ENCODE measurements at regions not wholly inside any gene's neighbourhood (a gene's known extent, or its start where the extent isn't known, plus 50 kb on each side); places are given as distances from the start of the nearest gene placed in this dataset.
"Not testable (repeated sequence)": the region's sequence is repeated elsewhere in the genome, so short reads cannot be mapped to it uniquely, and the experiment has no call there.

GRCh38 chr14:34165847-34166350 lies 215.0 kb upstream of the EGLN3 start:
- Histone ChIP-seq H3K4me3 (ENCODE audit: low read length in 2 of 2) (no peak overlapping the region), H3K4me1 (ENCODE audit: control insufficient read depth in 2 of 2, insufficient read depth in 2 of 2, low read length in 2 of 2) (no peaks in the 10 kb centered on the region), H3K27ac (ENCODE audit: low read depth in 1 of 2, low read length in 1 of 2) (no peak overlapping the region), H3K27me3 (ENCODE audit: control insufficient read depth in 2 of 2, insufficient read depth in 1 of 2, low read length in 1 of 2) (no peaks in the 10 kb centered on the region), H3K9me3 (ENCODE audit: control insufficient read depth in 2 of 2, insufficient read depth in 1 of 2, low read length in 1 of 2) (no peaks in the 10 kb centered on the region), H3K36me3 (ENCODE audit: control insufficient read depth in 2 of 2, insufficient read depth in 2 of 2, low read length in 1 of 2) (no peaks in the 10 kb centered on the region)
- 6% methylated on average over 5 of the region's 5 CpGs for WGBS
- DNase-seq (ENCODE audit: low read depth in 6 of 9, low spot score in 9 of 9) = no peak

DNA sequence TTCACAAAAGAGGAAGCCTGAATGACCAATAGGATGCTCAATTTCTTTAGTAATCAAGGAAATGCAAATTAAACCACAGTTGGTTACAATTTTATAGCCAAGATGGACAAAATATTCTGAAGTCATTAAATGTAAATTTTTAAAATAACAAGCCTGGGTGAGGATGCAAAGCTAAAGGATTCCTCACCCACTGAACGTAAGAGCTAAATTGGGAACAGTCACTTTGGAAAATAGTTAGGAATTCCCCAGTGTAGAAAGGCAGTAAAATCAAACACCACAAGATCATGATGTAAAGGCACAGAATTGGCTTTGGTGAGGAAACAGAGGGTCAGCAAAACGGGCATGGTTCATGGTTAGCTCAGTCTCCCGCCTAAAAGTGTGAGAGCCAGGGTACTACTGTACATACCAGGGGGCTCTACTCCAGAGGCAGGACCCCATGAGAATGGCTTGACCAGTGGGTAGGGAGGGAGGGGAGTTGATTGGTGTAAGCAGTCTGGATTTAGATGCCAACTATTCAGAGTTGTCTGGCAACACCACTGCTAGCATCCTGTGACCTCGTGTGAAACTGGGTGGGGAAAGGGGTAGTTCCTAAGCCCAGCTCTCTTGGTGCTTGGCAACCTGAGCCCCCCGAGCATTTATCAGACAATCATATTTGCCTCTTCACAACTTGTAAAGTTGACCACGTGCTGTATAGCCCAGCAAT lies 213.4 kb upstream of the EGLN3 start:
- no peaks in the 10 kb centered on the region for H3K36me3 ChIP-seq (ENCODE audit: control insufficient read depth in 2 of 2, insufficient read depth in 2 of 2, low read length in 1 of 2)
- no peaks in the 10 kb centered on the region for H3K9me3 ChIP-seq (ENCODE audit: control insufficient read depth in 2 of 2, insufficient read depth in 1 of 2, low read length in 1 of 2)
- no peaks in the 10 kb centered on the region for H3K27me3 ChIP-seq (ENCODE audit: control insufficient read depth in 2 of 2, insufficient read depth in 1 of 2, low read length in 1 of 2)
- H3K4me3 ChIP-seq (ENCODE audit: low read length in 2 of 2) = no peak overlapping the region
- H3K27ac ChIP-seq (ENCODE audit: low read depth in 1 of 2, low read length in 1 of 2) = no peak overlapping the region
- no peak for DNase-seq (ENCODE audit: low read depth in 6 of 9, low spot score in 9 of 9)
- no peaks in the 10 kb centered on the region for H3K4me1 ChIP-seq (ENCODE audit: control insufficient read depth in 2 of 2, insufficient read depth in 2 of 2, low read length in 2 of 2)
- 84% methylated on average over 6 of the region's 6 CpGs for WGBS

- no peaks in the 10 kb centered on the region for H3K9me3 ChIP-seq (ENCODE audit: control insufficient read depth in 2 of 2, insufficient read depth in 1 of 2, low read length in 1 of 2)
- 66% methylated on average over 5 of the region's 5 CpGs for whole genome bisulfite sequencing
- no peak overlapping the region for H3K27ac ChIP-seq (ENCODE audit: low read depth in 1 of 2, low read length in 1 of 2)
- no peak for DNase-seq (ENCODE audit: low read depth in 6 of 9, low spot score in 9 of 9)
- no peaks in the 10 kb centered on the region for H3K4me1 ChIP-seq (ENCODE audit: control insufficient read depth in 2 of 2, insufficient read depth in 2 of 2, low read length in 2 of 2)
- no peaks in the 10 kb centered on the region for H3K36me3 ChIP-seq (ENCODE audit: control insufficient read depth in 2 of 2, insufficient read depth in 2 of 2, low read length in 1 of 2)
- no peaks in the 10 kb centered on the region for H3K27me3 ChIP-seq (ENCODE audit: control insufficient read depth in 2 of 2, insufficient read depth in 1 of 2, low read length in 1 of 2)
- H3K4me3 ChIP-seq (ENCODE audit: low read length in 2 of 2) = no peak overlapping the region
Observed at GRCh38 chr14:34161351-34162082, 210.6 kb upstream of the EGLN3 start.

DNA sequence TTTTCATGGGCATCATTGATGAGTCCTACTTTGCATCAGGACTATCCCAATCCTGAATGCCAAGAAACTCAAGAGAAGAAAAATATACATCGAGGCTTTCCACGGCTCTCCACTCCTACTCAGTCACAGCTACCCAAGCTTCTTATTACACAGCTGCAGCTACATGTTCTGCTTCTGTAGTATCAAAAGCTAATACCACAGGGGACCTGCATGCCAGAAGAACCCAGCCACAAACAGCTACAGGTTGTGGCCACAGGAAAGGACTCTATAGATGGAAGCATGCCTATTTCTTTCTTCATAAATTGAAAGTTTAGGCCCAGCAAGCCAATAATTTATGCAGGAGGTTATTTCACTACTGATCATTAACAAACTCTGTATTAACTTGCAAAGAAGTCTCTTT lies 209.7 kb upstream of the EGLN3 start:
- no peak for DNase-seq (ENCODE audit: low read depth in 6 of 9, low spot score in 9 of 9)
- Histone ChIP-seq H3K36me3 (ENCODE audit: control insufficient read depth in 2 of 2, insufficient read depth in 2 of 2, low read length in 1 of 2) (no peaks in the 10 kb centered on the region), H3K27ac (ENCODE audit: low read depth in 1 of 2, low read length in 1 of 2) (no peak overlapping the region), H3K9me3 (ENCODE audit: control insufficient read depth in 2 of 2, insufficient read depth in 1 of 2, low read length in 1 of 2) (no peaks in the 10 kb centered on the region), H3K4me3 (ENCODE audit: low read length in 2 of 2) (no peak overlapping the region), H3K27me3 (ENCODE audit: control insufficient read depth in 2 of 2, insufficient read depth in 1 of 2, low read length in 1 of 2) (no peaks in the 10 kb centered on the region), H3K4me1 (ENCODE audit: control insufficient read depth in 2 of 2, insufficient read depth in 2 of 2, low read length in 2 of 2) (no peaks in the 10 kb centered on the region)
- 96% methylated on average over 2 of the region's 2 CpGs for WGBS

DNA sequence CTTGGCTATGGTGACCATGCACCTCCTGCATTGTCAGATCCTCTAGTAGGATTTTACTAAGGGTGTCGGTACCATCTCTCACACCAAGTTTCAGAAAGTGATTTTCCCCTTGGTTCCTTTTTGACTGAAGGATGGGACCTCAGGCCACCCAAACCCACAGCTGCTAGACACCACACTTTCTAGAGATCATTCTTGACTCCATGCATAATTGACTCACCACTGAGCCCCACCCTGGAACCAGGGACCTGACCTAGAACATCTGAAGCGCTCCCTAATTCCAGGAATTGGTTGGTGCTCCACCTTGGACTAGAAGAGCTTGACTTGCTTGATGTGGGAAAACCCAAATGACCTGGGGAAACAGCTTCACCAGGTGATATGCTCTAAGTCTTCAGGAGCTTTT lies 206.8 kb upstream of the EGLN3 start:
- DNase-seq (ENCODE audit: low read depth in 6 of 9, low spot score in 9 of 9) = no peak
- H3K9me3 ChIP-seq (ENCODE audit: control insufficient read depth in 2 of 2, insufficient read depth in 1 of 2, low read length in 1 of 2) = no peaks in the 10 kb centered on the region
- no peaks in the 10 kb centered on the region for H3K27me3 ChIP-seq (ENCODE audit: control insufficient read depth in 2 of 2, insufficient read depth in 1 of 2, low read length in 1 of 2)
- 93% methylated on average over 2 of the region's 2 CpGs for WGBS
- no peaks in the 10 kb centered on the region for H3K36me3 ChIP-seq (ENCODE audit: control insufficient read depth in 2 of 2, insufficient read depth in 2 of 2, low read length in 1 of 2)
- H3K4me1 ChIP-seq (ENCODE audit: control insufficient read depth in 2 of 2, insufficient read depth in 2 of 2, low read length in 2 of 2) = no peaks in the 10 kb centered on the region
- H3K4me3 ChIP-seq (ENCODE audit: low read length in 2 of 2) = no peak overlapping the region
- H3K27ac ChIP-seq (ENCODE audit: low read depth in 1 of 2, low read length in 1 of 2) = no peak overlapping the region

DNA sequence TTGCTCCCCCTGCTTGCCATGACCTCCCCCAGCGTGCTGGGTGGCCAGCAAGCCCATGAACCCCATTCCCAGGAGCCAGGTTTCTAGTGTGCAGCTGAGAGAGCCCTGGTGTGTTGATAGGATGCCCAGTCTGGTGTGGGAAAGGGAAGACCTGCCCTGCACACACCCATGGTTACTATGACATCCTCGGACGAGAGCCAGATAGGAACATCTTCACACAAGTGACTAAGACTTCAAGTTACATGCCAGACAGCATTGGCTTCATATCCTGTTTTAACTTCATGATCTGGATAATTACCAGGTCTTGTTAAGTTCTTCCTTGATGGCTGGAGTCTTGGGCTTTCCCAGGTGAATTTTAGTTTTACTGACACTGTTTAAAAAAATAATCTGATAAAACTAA lies 196.6 kb upstream of the EGLN3 start:
- no peak for DNase-seq (ENCODE audit: low read depth in 6 of 9, low spot score in 9 of 9)
- no peaks in the 10 kb centered on the region for H3K9me3 ChIP-seq (ENCODE audit: control insufficient read depth in 2 of 2, insufficient read depth in 1 of 2, low read length in 1 of 2)
- WGBS = 78% methylated on average over 3 of the region's 3 CpGs
- H3K4me1 ChIP-seq (ENCODE audit: control insufficient read depth in 2 of 2, insufficient read depth in 2 of 2, low read length in 2 of 2) = no peaks in the 10 kb centered on the region
- no peaks in the 10 kb centered on the region for H3K36me3 ChIP-seq (ENCODE audit: control insufficient read depth in 2 of 2, insufficient read depth in 2 of 2, low read length in 1 of 2)
- H3K4me3 ChIP-seq (ENCODE audit: low read length in 2 of 2) = no peak overlapping the region
- H3K27me3 ChIP-seq (ENCODE audit: control insufficient read depth in 2 of 2, insufficient read depth in 1 of 2, low read length in 1 of 2) = no peaks in the 10 kb centered on the region
- H3K27ac ChIP-seq (ENCODE audit: low read depth in 1 of 2, low read length in 1 of 2) = no peak overlapping the region

DNA sequence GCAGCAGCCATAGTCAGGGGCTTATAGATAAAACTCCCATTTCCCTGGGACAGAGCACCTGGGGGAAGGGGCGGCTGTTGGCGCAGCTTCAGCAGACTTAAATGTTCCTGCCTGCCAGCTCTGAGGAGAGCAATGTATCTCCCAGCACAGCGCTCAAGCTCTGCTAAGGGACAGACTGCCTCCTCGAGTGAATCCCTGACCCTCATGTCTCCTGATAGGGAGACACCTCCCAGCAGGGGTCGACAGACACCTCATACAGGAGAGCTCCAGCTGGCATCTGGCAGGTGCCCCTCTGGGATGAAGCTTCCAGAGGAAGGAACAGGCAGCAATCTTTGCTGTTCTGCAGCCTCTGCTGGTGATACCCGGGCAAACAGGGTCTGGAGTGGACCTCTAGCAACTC lies 189.3 kb upstream of the EGLN3 start:
- not testable (repeated sequence) for DNase-seq (ENCODE audit: low read depth in 6 of 9, low spot score in 9 of 9); H3K4me1 ChIP-seq (ENCODE audit: control insufficient read depth in 2 of 2, insufficient read depth in 2 of 2, low read length in 2 of 2); H3K27ac ChIP-seq (ENCODE audit: low read depth in 1 of 2, low read length in 1 of 2); H3K4me3 ChIP-seq (ENCODE audit: low read length in 2 of 2); H3K27me3 ChIP-seq (ENCODE audit: control insufficient read depth in 2 of 2, insufficient read depth in 1 of 2, low read length in 1 of 2); H3K9me3 ChIP-seq (ENCODE audit: control insufficient read depth in 2 of 2, insufficient read depth in 1 of 2, low read length in 1 of 2); H3K36me3 ChIP-seq (ENCODE audit: control insufficient read depth in 2 of 2, insufficient read depth in 2 of 2, low read length in 1 of 2)
- 91% methylated on average over 6 of the region's 6 CpGs for WGBS

GRCh38 chr14:34139160-34140121 lies 188.6 kb upstream of the EGLN3 start:
- H3K36me3 ChIP-seq (ENCODE audit: control insufficient read depth in 2 of 2, insufficient read depth in 2 of 2, low read length in 1 of 2); H3K27me3 ChIP-seq (ENCODE audit: control insufficient read depth in 2 of 2, insufficient read depth in 1 of 2, low read length in 1 of 2); H3K4me3 ChIP-seq (ENCODE audit: low read length in 2 of 2); H3K4me1 ChIP-seq (ENCODE audit: control insufficient read depth in 2 of 2, insufficient read depth in 2 of 2, low read length in 2 of 2); H3K27ac ChIP-seq (ENCODE audit: low read depth in 1 of 2, low read length in 1 of 2); H3K9me3 ChIP-seq (ENCODE audit: control insufficient read depth in 2 of 2, insufficient read depth in 1 of 2, low read length in 1 of 2); DNase-seq (ENCODE audit: low read depth in 6 of 9, low spot score in 9 of 9): not testable (repeated sequence)
- 94% methylated on average over 13 of the region's 13 CpGs for WGBS

- WGBS = 55% methylated on average over 4 of the region's 4 CpGs
Observed at GRCh38 chr14:34138175-34138574, 187.3 kb upstream of the EGLN3 start.

More at GRCh38 chr14:34138175-34138574, 187.3 kb upstream of the EGLN3 start:
- H3K36me3 ChIP-seq (ENCODE audit: control insufficient read depth in 2 of 2, insufficient read depth in 2 of 2, low read length in 1 of 2) = no peaks in the 10 kb centered on the region
- no peak overlapping the region for H3K27ac ChIP-seq (ENCODE audit: low read depth in 1 of 2, low read length in 1 of 2)
- DNase-seq (ENCODE audit: low read depth in 6 of 9, low spot score in 9 of 9) = no peak
- H3K4me1 ChIP-seq (ENCODE audit: control insufficient read depth in 2 of 2, insufficient read depth in 2 of 2, low read length in 2 of 2) = no peaks in the 10 kb centered on the region
- no peak overlapping the region for H3K4me3 ChIP-seq (ENCODE audit: low read length in 2 of 2)
- H3K27me3 ChIP-seq (ENCODE audit: control insufficient read depth in 2 of 2, insufficient read depth in 1 of 2, low read length in 1 of 2) = no peaks in the 10 kb centered on the region
- no peaks in the 10 kb centered on the region for H3K9me3 ChIP-seq (ENCODE audit: control insufficient read depth in 2 of 2, insufficient read depth in 1 of 2, low read length in 1 of 2)

Measured in thymus (tissue), 11 donors.